ENCODE measurements at regions not wholly inside any gene's neighbourhood (a gene's known extent, or its start where the extent isn't known, plus 50 kb on each side); places are given as distances from the start of the nearest gene placed in this dataset.

DNA sequence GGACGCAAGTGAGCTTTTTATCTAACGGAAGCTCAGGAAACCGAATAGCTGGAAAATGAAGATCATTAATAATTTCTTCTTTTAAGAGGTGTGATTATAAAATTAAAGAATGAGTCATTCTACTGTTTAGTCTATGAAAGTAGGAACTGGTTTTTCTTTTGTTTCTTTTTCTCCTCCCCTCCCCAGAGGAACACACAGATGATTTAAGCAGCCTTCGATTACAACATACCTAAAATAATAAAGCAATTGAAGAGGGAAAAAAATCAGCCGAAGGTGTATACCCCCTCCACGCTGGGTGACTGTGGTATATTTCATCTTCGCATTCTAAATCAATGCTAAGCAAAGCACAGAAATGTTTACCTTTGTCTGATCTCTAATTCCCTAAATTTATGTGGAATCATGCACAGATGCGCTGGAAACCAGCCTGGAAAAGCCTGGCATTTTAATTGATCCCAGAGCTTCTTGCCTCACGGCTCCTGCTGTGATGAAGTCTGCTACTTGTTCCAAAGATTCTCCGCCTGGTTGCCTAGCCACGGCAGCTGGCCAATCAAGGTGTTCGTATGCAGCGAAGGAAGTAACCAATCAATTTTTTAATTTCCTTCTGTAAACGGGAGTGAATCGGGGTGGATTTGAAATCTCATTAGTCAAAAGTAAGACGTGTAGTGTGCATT, 133.9 kb downstream of the FANCF start:
- DNase-seq: peak; percentile 77

GRCh38 chr11:22479971-22480720, 142.0 kb downstream of the SLC17A6 start:
- no peak for DNase-seq

- no peak for DNase-seq
Measured at GRCh38 chr11:22479208-22479607, 141.0 kb downstream of the SLC17A6 start.

- no peak for DNase-seq
Measured at GRCh38 chr11:22478169-22478568, 140.0 kb downstream of the SLC17A6 start.

- DNase-seq: no peak
Measured at GRCh38 chr11:22477312-22477711, 139.1 kb downstream of the SLC17A6 start.

DNA sequence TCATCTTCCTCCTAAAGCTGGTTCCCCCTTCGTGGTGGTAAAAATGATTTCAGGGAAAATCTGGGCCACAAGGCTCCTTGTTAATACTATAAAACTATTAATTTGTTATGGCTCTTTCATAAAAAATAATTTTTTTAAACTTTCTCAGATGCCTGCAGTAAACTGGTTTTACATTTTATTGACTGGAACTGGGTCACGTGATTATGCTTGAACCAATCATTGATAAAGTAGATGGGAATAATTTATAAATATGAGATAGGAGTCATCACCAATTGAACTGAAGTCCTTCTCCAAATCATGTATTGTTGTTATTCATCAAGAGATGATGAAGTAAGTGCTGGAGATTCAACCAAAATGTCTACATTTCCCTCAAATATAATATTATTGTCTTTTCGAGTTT, 138.4 kb downstream of the SLC17A6 start:
- no peak for DNase-seq

GRCh38 chr11:22474616-22475015, 136.4 kb downstream of the SLC17A6 start:
- DNase-seq: no peak

- no peak for DNase-seq
Measured at GRCh38 chr11:22473586-22473985, 135.4 kb downstream of the SLC17A6 start.

- no peak for DNase-seq
Measured at GRCh38 chr11:22472306-22472705, 134.1 kb downstream of the SLC17A6 start.

DNA sequence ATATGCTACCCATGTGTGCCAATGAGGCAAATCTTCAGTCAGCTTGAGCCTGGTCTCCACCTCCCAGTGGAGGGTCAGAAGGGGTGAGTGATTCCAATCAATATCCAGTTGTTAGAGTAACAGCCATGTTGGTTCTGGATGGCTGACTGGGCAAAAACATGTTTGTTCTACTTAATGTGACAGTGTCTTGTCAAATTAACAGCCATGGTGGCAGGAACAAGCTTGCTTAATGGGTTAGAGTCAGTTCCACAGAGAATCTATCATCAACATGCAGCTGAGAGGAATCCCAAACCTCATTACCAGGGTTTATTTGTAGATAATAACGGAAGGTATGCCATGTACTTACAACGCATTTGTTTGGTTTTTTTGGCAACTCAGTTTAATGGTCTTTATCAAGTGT, 133.2 kb downstream of the SLC17A6 start:
- DNase-seq: no peak

- no peak for DNase-seq
Measured at GRCh38 chr11:22467741-22468140, 129.6 kb downstream of the SLC17A6 start.

DNA sequence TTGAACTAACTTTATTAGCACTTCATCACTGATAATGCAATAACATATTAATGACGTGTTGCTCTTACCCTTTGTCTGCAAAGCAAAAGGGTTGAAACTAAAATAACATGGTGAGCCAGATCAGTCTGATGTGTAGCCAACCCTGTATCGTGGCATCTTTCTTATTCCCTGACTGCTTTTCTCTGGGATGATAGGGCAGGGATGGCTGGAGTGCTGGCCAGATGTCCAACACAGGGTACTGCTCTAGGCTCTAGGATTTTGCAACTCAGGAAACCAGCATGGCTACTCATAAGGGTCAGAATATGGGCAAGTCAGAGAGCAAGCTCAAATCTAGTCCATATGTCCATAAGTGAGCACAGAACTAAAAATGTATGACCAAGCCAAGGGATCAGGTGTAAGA, 129.1 kb downstream of the SLC17A6 start:
- DNase-seq: no peak

GRCh38 chr11:22466809-22467208, 128.6 kb downstream of the SLC17A6 start:
- DNase-seq: no peak

- DNase-seq: no peak
Measured at GRCh38 chr11:22466351-22466750, 128.2 kb downstream of the SLC17A6 start.

GRCh38 chr11:22465620-22466019, 127.4 kb downstream of the SLC17A6 start:
- no peak for DNase-seq

GRCh38 chr11:22461626-22462025, 123.4 kb downstream of the SLC17A6 start:
- no peak for DNase-seq

DNA sequence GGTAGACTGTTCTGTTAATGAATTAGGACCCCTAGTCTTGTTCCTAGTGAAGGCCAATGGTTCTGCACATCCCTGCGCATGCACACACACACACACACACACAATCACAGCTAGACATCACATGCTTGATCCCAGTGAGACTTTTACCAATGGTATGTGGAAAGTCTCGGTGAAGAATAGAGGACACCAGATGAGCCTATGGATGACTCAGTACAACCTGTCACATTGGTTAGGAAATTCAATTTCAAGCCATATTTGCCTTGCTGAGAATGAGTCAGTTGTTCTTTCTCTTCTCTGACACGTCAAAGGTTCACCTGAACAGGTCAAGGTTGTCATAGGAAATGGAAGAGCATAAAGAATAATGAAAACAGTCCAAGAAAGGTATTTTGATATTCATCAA, 122.0 kb downstream of the SLC17A6 start:
- no peak for DNase-seq

- no peak for DNase-seq
Measured at GRCh38 chr11:22459048-22459447, 120.9 kb downstream of the SLC17A6 start.

- no peak for DNase-seq
Measured at GRCh38 chr11:22458161-22458560, 120.0 kb downstream of the SLC17A6 start.

DNA sequence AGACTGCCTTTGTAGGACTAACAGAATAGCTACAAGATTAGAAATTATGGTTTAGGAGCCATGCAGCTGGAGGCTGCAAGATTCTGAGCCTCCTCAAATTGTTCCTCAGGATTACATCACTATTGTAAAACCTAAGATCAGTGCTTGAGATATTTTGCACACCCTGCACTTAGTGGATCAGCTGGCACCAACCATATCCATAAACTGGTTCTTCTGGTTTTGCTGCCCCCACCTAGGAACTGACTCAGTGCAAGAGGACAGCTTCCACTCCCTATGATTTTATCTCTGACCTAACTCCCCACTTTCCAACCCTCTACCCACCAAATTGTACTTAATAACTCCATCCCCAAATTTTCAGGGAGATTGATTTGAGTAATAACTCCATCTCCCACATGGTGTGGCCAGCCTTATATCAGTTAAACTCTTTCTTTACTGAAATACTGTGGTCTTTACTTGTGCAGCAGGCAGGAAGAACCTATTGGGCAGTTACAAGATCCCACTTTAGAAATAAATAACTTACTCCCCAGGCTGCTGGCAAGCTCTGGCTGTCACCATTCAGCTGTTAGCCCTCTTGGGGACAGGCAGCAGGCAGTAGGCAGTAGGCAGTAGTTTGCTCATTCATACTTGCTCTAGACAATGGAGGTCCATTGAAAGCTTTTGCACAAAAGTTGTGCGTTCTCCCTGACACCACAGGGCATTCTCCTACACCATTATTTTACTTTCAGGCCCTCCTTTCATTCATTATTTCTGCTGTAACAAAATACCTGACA, 119.0 kb downstream of the SLC17A6 start:
- no peak for DNase-seq

DNA sequence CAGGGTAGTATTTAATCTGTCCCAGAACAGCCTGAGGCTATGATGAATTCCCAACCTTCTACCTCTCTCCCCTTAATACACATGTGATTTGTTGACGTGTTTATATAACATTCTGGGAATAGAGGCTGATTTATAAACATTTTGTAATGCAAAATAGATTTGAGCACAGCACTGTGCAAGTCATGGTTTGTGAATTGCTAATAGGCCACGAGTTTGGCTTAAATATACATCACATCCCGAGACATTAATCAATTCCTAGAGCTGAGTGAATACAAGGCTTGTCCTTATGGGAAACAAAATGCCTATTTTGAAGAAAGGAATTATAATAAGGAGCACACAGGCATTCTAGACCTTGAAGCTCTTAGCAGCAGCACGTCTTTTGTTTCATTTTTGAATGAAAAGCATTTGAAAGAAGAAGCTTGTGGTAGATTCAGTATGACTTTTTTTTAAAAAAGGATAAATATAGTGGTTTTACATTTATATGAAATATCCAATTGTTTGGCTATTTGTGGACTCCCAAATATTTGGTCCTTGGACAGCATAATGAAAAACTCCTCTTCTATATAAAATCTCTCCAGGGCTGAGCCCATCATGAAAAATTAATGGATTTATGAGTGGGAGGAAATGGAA, 116.4 kb downstream of the SLC17A6 start:
- no peak for DNase-seq

DNA sequence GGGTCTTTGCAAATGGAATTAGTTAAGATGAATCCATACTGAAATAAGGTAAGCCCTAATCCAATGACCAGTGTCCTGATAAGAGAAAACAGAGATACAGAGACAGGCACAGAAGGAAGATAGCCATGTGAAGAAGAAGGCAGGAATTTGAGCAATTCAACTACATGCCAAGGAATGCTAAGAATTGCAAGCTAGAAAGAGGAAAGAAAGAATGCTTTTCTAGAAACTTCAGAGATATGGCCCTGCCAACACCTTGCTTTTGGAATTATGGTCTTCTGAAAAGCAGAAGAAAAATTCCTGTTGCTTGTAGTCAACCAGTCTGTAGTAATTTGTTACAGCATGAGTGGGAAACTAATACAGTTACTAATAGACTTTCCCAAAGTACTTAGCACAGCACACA, 111.3 kb downstream of the SLC17A6 start:
- no peak for DNase-seq

- no peak for DNase-seq
Measured at GRCh38 chr11:22444076-22444475, 105.9 kb downstream of the SLC17A6 start.
